Liver (tissue), 8 donors: ENCODE measurements at regions not wholly inside any gene's neighbourhood (a gene's known extent, or its start where the extent isn't known, plus 50 kb on each side); places are given as distances from the start of the nearest gene placed in this dataset.

Experiments used
- DNase-seq: peaks from one replicate; pipeline ENCODE4 v3.0.0-alpha.2; 2017; ENCODE audit warnings: low spot score
- H3K27ac ChIP-seq, 2 donors: one replicate each; pipeline ENCODE4 v1.7.0; 2013; ENCODE audit warnings: inconsistent platforms in 2 of 2, low read length in 2 of 2, control low read depth in 1 of 2, low read depth in 1 of 2, mild to moderate bottlenecking in 1 of 2
- H3K27me3 ChIP-seq, 4 donors: one replicate each; pipeline versions ENCODE4 v1.6.1 to v1.7.0; 2013; ENCODE audit warnings: low read length in 3 of 4, inconsistent platforms in 1 of 4, mild to moderate bottlenecking in 1 of 4, moderate library complexity in 1 of 4; ENCODE audit not compliant: control insufficient read depth in 4 of 4, insufficient read depth in 4 of 4
- H3K36me3 ChIP-seq, 4 donors: one replicate each; pipeline versions ENCODE4 v1.6.1 to v1.7.0; 2013; ENCODE audit warnings: low read length in 3 of 4, mild to moderate bottlenecking in 3 of 4, low read depth in 1 of 4, moderate library complexity in 1 of 4; ENCODE audit not compliant: control insufficient read depth in 4 of 4, insufficient read depth in 3 of 4
- H3K4me1 ChIP-seq, 4 donors: one replicate each; pipeline versions ENCODE4 v1.6.1 to v1.7.0; 2013; ENCODE audit warnings: low read length in 3 of 4, mild to moderate bottlenecking in 3 of 4, moderate library complexity in 1 of 4; ENCODE audit not compliant: control insufficient read depth in 4 of 4, insufficient read depth in 4 of 4
- H3K4me3 ChIP-seq, 3 donors: one replicate each; pipeline versions ENCODE4 v1.6.1 to v1.7.0; 2013; ENCODE audit warnings: low read length in 3 of 3, control low read depth in 1 of 3, low read depth in 1 of 3, mild to moderate bottlenecking in 1 of 3
- H3K9ac ChIP-seq, 2 donors: one replicate each; pipeline ENCODE4 v1.7.0; 2013; ENCODE audit warnings: low read length in 2 of 2, mild to moderate bottlenecking in 2 of 2, moderate library complexity in 2 of 2, control low read depth in 1 of 2, low read depth in 1 of 2
- H3K9me3 ChIP-seq, 4 donors: one replicate each; pipeline versions ENCODE4 v1.6.1 to v1.7.0; 2013; ENCODE audit warnings: low read length in 3 of 4; ENCODE audit not compliant: control insufficient read depth in 4 of 4
- ATF3 ChIP-seq: IDR thresholded peaks from 2 replicates; pipeline ENCODE4 v1.6.1; 2016; ENCODE audit warnings: antibody characterized with exemption
- EGR1 ChIP-seq, 2 donors: IDR thresholded peaks; 2 replicates each; pipeline ENCODE4 v1.6.1; 2016 to 2018; ENCODE audit warnings: antibody characterized with exemption in 2 of 2, low read depth in 2 of 2
- FOXA1 ChIP-seq: IDR thresholded peaks from 2 replicates; pipeline ENCODE4 v1.6.1; 2016; ENCODE audit warnings: antibody characterized with exemption
- FOXA2 ChIP-seq: IDR thresholded peaks from 2 replicates; pipeline ENCODE4 v1.6.1; 2016; ENCODE audit warnings: antibody characterized with exemption
- GABPA ChIP-seq, 2 donors: IDR thresholded peaks in 1 of 2; conservative IDR thresholded peaks in 1 of 2; 2 replicates each; pipeline ENCODE4 v1.6.1; 2016; ENCODE audit warnings: antibody characterized with exemption in 2 of 2, mild to moderate bottlenecking in 1 of 2, moderate library complexity in 1 of 2
- HNF4A ChIP-seq, 2 donors: conservative IDR thresholded peaks; 2 replicates each; pipeline ENCODE4 v1.6.1; 2016; ENCODE audit warnings: antibody characterized with exemption in 2 of 2, mild to moderate bottlenecking in 2 of 2
- HNF4G ChIP-seq: IDR thresholded peaks from 2 replicates; pipeline ENCODE4 v1.6.1; 2016; ENCODE audit warnings: antibody characterized with exemption
- JUND ChIP-seq, 2 donors: IDR thresholded peaks; 2 replicates each; pipeline ENCODE4 v1.6.1; 2016; ENCODE audit warnings: antibody characterized with exemption in 2 of 2
- MAX ChIP-seq: IDR thresholded peaks from 2 replicates; pipeline ENCODE4 v1.6.1; 2016; ENCODE audit warnings: antibody characterized with exemption
- NR2F2 ChIP-seq: IDR thresholded peaks from 2 replicates; pipeline ENCODE4 v1.6.1; 2016; ENCODE audit warnings: antibody characterized with exemption
- RAD21 ChIP-seq, 2 donors: IDR thresholded peaks; 2 replicates each; pipeline ENCODE4 v1.6.1; 2016; ENCODE audit warnings: antibody characterized with exemption in 2 of 2, mild to moderate bottlenecking in 2 of 2
- REST ChIP-seq: IDR thresholded peaks from 2 replicates; pipeline ENCODE4 v1.6.1; 2016; ENCODE audit warnings: antibody characterized with exemption, mild to moderate bottlenecking
- SP1 ChIP-seq: IDR thresholded peaks from 2 replicates; pipeline ENCODE4 v1.6.1; 2018; ENCODE audit warnings: antibody characterized with exemption, mild to moderate bottlenecking
- TAF1 ChIP-seq: conservative IDR thresholded peaks from 2 replicates; pipeline ENCODE4 v1.6.1; 2016; ENCODE audit warnings: antibody characterized with exemption, mild to moderate bottlenecking
- YY1 ChIP-seq: IDR thresholded peaks from 2 replicates; pipeline ENCODE4 v1.6.1; 2016; ENCODE audit warnings: antibody characterized with exemption, mild to moderate bottlenecking
- ZBTB33 ChIP-seq: IDR thresholded peaks from 2 replicates; pipeline ENCODE4 v1.6.1; 2016; ENCODE audit warnings: antibody characterized with exemption
- WGBS: extraction: QIAGEN DNeasy Blood & Tissue Kit; methylation state at CpG from one replicate; pipeline ENCODE4 v1.1.7; 2013; 5-methylcytosine and 5-hydroxymethylcytosine counted together
- TF ChIP-seq, protein P1 (sequence below): fragments of 150-350 bp; IDR thresholded peaks from 2 replicates; pipeline ENCODE4 v1.5.1; 2017; ENCODE audit warnings: improper control_type of control experiment, low read depth, low read length; ENCODE audit not compliant: missing input control
- donor health status: healthy.
- donor health status: healthy.
- donor health status: healthy.
- donor health status: healthy.
- donor health status: healthy.

GRCh38 chr12:76190299-76190698 is 105.8 kb upstream of the NAP1L1 start:
- H3K27me3 ChIP-seq: no peaks in the 10 kb centered on the region
- H3K36me3 ChIP-seq: no peaks in the 10 kb centered on the region
- H3K4me1 ChIP-seq: no peaks in the 10 kb centered on the region
- no peak for TF ChIP-seq NR2F2
- TF ChIP-seq, protein P1, sequence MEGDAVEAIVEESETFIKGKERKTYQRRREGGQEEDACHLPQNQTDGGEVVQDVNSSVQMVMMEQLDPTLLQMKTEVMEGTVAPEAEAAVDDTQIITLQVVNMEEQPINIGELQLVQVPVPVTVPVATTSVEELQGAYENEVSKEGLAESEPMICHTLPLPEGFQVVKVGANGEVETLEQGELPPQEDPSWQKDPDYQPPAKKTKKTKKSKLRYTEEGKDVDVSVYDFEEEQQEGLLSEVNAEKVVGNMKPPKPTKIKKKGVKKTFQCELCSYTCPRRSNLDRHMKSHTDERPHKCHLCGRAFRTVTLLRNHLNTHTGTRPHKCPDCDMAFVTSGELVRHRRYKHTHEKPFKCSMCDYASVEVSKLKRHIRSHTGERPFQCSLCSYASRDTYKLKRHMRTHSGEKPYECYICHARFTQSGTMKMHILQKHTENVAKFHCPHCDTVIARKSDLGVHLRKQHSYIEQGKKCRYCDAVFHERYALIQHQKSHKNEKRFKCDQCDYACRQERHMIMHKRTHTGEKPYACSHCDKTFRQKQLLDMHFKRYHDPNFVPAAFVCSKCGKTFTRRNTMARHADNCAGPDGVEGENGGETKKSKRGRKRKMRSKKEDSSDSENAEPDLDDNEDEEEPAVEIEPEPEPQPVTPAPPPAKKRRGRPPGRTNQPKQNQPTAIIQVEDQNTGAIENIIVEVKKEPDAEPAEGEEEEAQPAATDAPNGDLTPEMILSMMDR: no peak
- no peak for TF ChIP-seq HNF4A (conservative IDR thresholded peaks at IDR 0.05)
- TF ChIP-seq REST: no peak
- no peak for TF ChIP-seq YY1
- no peak for TF ChIP-seq MAX
- TF ChIP-seq HNF4G: no peak
- TF ChIP-seq EGR1 (IDR thresholded peaks at IDR 0.05; ENCODE audit: low read depth in 2 of 2): no peak
- no peak for TF ChIP-seq SP1
- TF ChIP-seq FOXA1: no peak
- TF ChIP-seq JUND (IDR thresholded peaks at IDR 0.05): no peak
- TF ChIP-seq ATF3: no peak
- TF ChIP-seq TAF1: no peak
- no peak for TF ChIP-seq RAD21 (IDR thresholded peaks at IDR 0.05)
- no peak overlapping the region for H3K4me3 ChIP-seq
- H3K27ac ChIP-seq: no peak overlapping the region
- DNase-seq: no peak
- H3K9me3 ChIP-seq: no peaks in the 10 kb centered on the region
- WGBS: 87% methylated on average over 2 of the region's 2 CpGs
- no peak overlapping the region for H3K9ac ChIP-seq

DNA sequence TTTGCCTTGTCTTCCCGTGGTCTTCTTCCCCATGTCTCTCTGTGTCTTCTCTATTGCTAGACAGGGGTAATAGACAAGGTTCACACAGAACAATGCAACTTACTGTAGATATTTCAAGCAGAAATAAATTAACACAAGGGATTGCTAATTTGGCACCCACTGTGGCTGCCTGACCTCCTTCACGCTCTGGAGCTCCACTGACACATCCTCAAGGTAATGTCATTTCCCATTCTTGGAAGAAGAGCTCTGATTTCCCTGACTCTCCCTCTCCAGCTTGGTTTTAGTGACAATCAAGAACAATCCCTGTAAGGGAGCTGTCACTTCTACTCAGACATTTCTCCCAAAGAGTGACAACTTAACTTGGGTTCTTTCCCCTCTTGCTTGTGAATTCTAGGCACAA is 105.4 kb upstream of the NAP1L1 start:
- Histone ChIP-seq H3K36me3 (no peaks in the 10 kb centered on the region), H3K4me3 (no peak overlapping the region), H3K9me3 (no peaks in the 10 kb centered on the region), H3K4me1 (no peaks in the 10 kb centered on the region), H3K27ac (no peak overlapping the region), H3K9ac (no peak overlapping the region), H3K27me3 (no peaks in the 10 kb centered on the region)
- DNase-seq: no peak
- no peak for TF ChIP-seq GABPA (IDR thresholded peaks at IDR 0.05 in 1 of 2, conservative IDR thresholded peaks at IDR 0.05 in 1 of 2)
- no peak for TF ChIP-seq SP1
- no peak for TF ChIP-seq FOXA2
- TF ChIP-seq ZBTB33: no peak
- WGBS: 88% methylated on average over 2 of the region's 2 CpGs
